ENCODE measurements at regions not wholly inside any gene's neighbourhood (a gene's known extent, or its start where the extent isn't known, plus 50 kb on each side); places are given as distances from the start of the nearest gene placed in this dataset.

DNA sequence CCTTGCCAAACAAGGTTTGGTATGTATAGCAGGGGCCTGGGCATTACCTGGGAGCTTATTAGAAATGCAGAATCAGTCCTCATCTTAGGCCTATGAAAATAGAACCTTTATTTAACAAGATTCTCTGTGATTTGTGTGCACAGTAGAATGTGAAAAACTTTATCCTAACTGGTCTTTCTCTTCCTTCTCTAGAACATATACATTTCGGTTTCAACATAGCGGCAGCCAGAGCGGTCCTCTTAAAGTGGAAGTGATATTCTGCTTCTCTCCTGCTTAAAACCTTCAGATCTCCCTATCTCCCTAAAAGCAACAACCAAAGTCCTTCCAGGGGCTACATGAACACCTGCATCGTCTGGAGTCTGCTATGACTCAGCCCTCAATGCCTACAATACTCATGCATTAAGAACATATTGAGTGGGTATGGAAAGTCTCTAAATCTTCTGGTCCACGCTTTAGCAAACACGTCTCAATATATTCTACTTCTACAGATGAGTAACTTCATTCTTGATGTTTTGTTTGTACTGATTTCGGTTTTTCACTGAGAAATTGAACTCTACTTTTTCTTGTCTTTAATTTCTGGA is 84.5 kb downstream of the SPRY2 start:
- 82 to 83% methylated on average over 7 of the region's 7 CpGs for WGBS, 2 donors
- Histone ChIP-seq H3K9me3 (no peaks in the 10 kb centered on the region), H3K4me1 (no peaks in the 10 kb centered on the region), H3K36me3 (replicated peaks in 1 of 2; ENCODE audit: insufficient read depth in 1 of 2, low read depth in 2 of 2) (no peaks in the 10 kb centered on the region), H3K4me3 (no peak overlapping the region), H3K27me3 (no peaks in the 10 kb centered on the region), H3K27ac (no peak overlapping the region)
- DNase-seq (no peak), ATAC-seq (no peak)
- TF ChIP-seq POLR2A (IDR thresholded peaks at IDR 0.05) = no peak
- TF ChIP-seq, protein P1, sequence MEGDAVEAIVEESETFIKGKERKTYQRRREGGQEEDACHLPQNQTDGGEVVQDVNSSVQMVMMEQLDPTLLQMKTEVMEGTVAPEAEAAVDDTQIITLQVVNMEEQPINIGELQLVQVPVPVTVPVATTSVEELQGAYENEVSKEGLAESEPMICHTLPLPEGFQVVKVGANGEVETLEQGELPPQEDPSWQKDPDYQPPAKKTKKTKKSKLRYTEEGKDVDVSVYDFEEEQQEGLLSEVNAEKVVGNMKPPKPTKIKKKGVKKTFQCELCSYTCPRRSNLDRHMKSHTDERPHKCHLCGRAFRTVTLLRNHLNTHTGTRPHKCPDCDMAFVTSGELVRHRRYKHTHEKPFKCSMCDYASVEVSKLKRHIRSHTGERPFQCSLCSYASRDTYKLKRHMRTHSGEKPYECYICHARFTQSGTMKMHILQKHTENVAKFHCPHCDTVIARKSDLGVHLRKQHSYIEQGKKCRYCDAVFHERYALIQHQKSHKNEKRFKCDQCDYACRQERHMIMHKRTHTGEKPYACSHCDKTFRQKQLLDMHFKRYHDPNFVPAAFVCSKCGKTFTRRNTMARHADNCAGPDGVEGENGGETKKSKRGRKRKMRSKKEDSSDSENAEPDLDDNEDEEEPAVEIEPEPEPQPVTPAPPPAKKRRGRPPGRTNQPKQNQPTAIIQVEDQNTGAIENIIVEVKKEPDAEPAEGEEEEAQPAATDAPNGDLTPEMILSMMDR (IDR thresholded peaks at IDR 0.05) = no peak
- intact Hi-C loops (cut with DNase I) = no loop called here

- no peak overlapping the region for H3K27ac ChIP-seq
- H3K4me1 ChIP-seq = no peaks in the 10 kb centered on the region
- H3K9me3 ChIP-seq = no peaks in the 10 kb centered on the region
- ATAC-seq = no peak
- TF ChIP-seq, protein P1 (IDR thresholded peaks at IDR 0.05) = no peak
- TF ChIP-seq POLR2A (IDR thresholded peaks at IDR 0.05) = no peak
- H3K27me3 ChIP-seq = no peaks in the 10 kb centered on the region
- 73 to 89% methylated on average over 1 of the region's 1 CpG for WGBS, 2 donors
- DNase-seq = no peak
- intact Hi-C loops (cut with DNase I) = no loop called here
- no peaks in the 10 kb centered on the region for H3K36me3 ChIP-seq (replicated peaks in 1 of 2; ENCODE audit: insufficient read depth in 1 of 2, low read depth in 2 of 2)
- H3K4me3 ChIP-seq = no peak overlapping the region
These were observed 85.0 kb downstream of the SPRY2 start for GRCh38 chr13:80255946-80256345.

- DNase-seq (no peak), ATAC-seq (no peak)
- H3K36me3 ChIP-seq (replicated peaks in 1 of 2; ENCODE audit: insufficient read depth in 1 of 2, low read depth in 2 of 2) = no peaks in the 10 kb centered on the region
- TF ChIP-seq, protein P1 (IDR thresholded peaks at IDR 0.05) = no peak
- WGBS, 2 donors = 58 to 71% methylated on average over 2 of the region's 2 CpGs
- intact Hi-C loops (cut with DNase I) = no loop called here
- no peak overlapping the region for H3K4me3 ChIP-seq
- no peak overlapping the region for H3K27ac ChIP-seq
- H3K4me1 ChIP-seq = no peaks in the 10 kb centered on the region
- no peaks in the 10 kb centered on the region for H3K9me3 ChIP-seq
- H3K27me3 ChIP-seq = no peaks in the 10 kb centered on the region
These were observed 89.5 kb downstream of the SPRY2 start for GRCh38 chr13:80251403-80251802.

DNA sequence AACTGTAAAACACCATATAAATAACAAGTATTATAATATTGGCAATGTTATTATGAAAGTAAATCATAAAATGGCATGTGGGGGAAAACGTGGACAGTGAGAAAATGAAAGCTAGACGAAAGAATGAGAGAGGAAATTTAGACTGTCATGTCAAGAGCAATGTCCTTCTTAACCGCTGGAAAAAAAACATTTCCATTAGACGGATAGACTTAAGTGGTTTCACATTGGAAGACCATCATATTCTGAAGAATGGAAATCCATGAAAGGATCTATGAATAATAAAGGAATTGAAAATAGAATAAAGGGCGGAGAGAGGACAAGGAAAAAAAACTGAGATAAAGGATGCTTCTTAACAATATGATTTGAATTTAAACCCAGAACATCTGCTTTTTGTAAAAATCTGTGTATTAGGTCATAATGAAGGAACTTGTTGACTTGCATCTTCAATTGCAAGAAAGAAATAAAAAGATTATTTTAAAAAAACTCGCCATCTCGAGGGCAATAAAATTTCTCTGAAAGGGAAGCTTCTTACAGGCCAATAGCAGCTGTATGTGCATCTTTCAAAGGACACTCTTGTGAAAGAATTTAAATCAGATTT is 90.6 kb downstream of the SPRY2 start:
- Histone ChIP-seq H3K4me1 (no peaks in the 10 kb centered on the region), H3K27me3 (no peaks in the 10 kb centered on the region), H3K27ac (no peak overlapping the region), H3K36me3 (replicated peaks in 1 of 2; ENCODE audit: insufficient read depth in 1 of 2, low read depth in 2 of 2) (no peaks in the 10 kb centered on the region), H3K4me3 (no peak overlapping the region), H3K9me3 (no peaks in the 10 kb centered on the region)
- intact Hi-C loops (cut with DNase I) = no loop called here
- WGBS, 2 donors = 78 to 80% methylated on average over 7 of the region's 7 CpGs
- TF ChIP-seq, protein P1 (IDR thresholded peaks at IDR 0.05) = no peak
- no peak for TF ChIP-seq POLR2A (IDR thresholded peaks at IDR 0.05)
- DNase-seq (no peak), ATAC-seq (no peak)
